ENCODE measurements at regions not wholly inside any gene's neighbourhood (a gene's known extent, or its start where the extent isn't known, plus 50 kb on each side); places are given as distances from the start of the nearest gene placed in this dataset.

DNA sequence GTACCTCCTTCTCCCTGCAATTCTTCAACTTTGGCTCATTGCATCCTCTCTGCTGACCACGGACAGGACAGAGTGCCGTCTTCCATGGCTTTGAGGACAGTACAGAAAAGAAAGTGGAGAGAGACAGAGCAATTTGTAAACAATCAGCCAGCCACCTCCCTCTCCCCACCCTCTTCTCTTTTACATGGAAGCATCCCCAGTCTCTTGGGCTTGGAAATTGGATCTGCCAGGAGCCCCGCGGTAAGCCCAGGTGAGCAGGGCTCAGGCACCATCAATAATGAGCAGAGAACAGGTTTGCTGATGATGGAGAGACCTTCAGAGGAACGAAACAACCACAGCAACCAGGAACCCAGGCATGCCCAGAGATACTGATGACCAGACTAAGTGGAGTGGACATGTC is 194.9 kb upstream of the TNRC6C start:
- H3K9me3 ChIP-seq (ENCODE audit: insufficient read depth, low read length): no peaks in the 10 kb centered on the region
- no peaks in the 10 kb centered on the region for H4K20me1 ChIP-seq (ENCODE audit: low read depth, low read length)
- no peak overlapping the region for H3K4me2 ChIP-seq (ENCODE audit: low read depth, low read length, poor library complexity, severe bottlenecking)
- H3K27ac ChIP-seq (ENCODE audit: low read depth, low read length): no peak overlapping the region
- H3K79me2 ChIP-seq (ENCODE audit: insufficient read depth, low read length): no peaks in the 10 kb centered on the region
- TF ChIP-seq EZH2phosphoT487 (conservative IDR thresholded peaks at IDR 0.05; ENCODE audit: low read length): no peak
- TF ChIP-seq, protein P1, sequence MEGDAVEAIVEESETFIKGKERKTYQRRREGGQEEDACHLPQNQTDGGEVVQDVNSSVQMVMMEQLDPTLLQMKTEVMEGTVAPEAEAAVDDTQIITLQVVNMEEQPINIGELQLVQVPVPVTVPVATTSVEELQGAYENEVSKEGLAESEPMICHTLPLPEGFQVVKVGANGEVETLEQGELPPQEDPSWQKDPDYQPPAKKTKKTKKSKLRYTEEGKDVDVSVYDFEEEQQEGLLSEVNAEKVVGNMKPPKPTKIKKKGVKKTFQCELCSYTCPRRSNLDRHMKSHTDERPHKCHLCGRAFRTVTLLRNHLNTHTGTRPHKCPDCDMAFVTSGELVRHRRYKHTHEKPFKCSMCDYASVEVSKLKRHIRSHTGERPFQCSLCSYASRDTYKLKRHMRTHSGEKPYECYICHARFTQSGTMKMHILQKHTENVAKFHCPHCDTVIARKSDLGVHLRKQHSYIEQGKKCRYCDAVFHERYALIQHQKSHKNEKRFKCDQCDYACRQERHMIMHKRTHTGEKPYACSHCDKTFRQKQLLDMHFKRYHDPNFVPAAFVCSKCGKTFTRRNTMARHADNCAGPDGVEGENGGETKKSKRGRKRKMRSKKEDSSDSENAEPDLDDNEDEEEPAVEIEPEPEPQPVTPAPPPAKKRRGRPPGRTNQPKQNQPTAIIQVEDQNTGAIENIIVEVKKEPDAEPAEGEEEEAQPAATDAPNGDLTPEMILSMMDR (IDR thresholded peaks at IDR 0.05; ENCODE audit: insufficient read depth, low read length, poor library complexity, severe bottlenecking): no peak
- H2AFZ ChIP-seq (ENCODE audit: low read depth, low read length, severe bottlenecking): no peak overlapping the region
- H3K9me2 ChIP-seq (replicated peaks; ENCODE audit: insufficient read depth, low read length): no peaks in the 10 kb centered on the region
- H3K4me3 ChIP-seq (ENCODE audit: insufficient read depth, low read length, poor library complexity, severe bottlenecking): no peak overlapping the region
- no peak overlapping the region for H3K9ac ChIP-seq (ENCODE audit: low read length)
- no peaks in the 10 kb centered on the region for H3K36me3 ChIP-seq (ENCODE audit: low read length)
- no peaks in the 10 kb centered on the region for H3K27me3 ChIP-seq (ENCODE audit: low read length)
- no peaks in the 10 kb centered on the region for H3F3A ChIP-seq (ENCODE audit: insufficient read depth)

DNA sequence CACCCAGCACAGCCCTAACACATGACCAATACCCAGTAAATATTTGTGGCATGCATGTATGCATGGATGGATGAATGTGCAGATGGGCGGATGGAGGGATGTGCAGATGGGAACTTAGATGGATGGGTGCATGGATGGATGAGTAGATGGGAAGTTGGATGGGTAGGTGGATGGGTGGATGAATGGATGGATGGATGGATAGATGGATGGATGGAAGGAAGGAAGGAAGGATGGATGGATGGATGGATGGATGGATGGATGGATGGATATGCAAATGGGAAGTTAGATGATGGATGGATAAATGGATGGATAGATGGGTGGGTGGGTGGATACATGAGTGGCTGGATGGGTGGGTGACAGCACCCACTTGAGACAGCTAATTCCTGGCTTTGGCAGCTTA is 193.2 kb upstream of the TNRC6C start:
- no peak overlapping the region for H3K9ac ChIP-seq (ENCODE audit: low read length)
- no peaks in the 10 kb centered on the region for H4K20me1 ChIP-seq (ENCODE audit: low read depth, low read length)
- H3K27ac ChIP-seq (ENCODE audit: low read depth, low read length): no peak overlapping the region
- no peak overlapping the region for H2AFZ ChIP-seq (ENCODE audit: low read depth, low read length, severe bottlenecking)
- H3K27me3 ChIP-seq (ENCODE audit: low read length): no peaks in the 10 kb centered on the region
- no peaks in the 10 kb centered on the region for H3K9me3 ChIP-seq (ENCODE audit: insufficient read depth, low read length)
- no peak overlapping the region for H3K4me2 ChIP-seq (ENCODE audit: low read depth, low read length, poor library complexity, severe bottlenecking)
- no peaks in the 10 kb centered on the region for H3K79me2 ChIP-seq (ENCODE audit: insufficient read depth, low read length)
- H3K4me3 ChIP-seq (ENCODE audit: insufficient read depth, low read length, poor library complexity, severe bottlenecking): no peak overlapping the region
- H3K9me2 ChIP-seq (replicated peaks; ENCODE audit: insufficient read depth, low read length): no peaks in the 10 kb centered on the region
- no peaks in the 10 kb centered on the region for H3K36me3 ChIP-seq (ENCODE audit: low read length)
- TF ChIP-seq, protein P1 (IDR thresholded peaks at IDR 0.05; ENCODE audit: insufficient read depth, low read length, poor library complexity, severe bottlenecking): no peak
- TF ChIP-seq EZH2phosphoT487 (conservative IDR thresholded peaks at IDR 0.05; ENCODE audit: low read length): no peak
- no peaks in the 10 kb centered on the region for H3F3A ChIP-seq (ENCODE audit: insufficient read depth)

DNA sequence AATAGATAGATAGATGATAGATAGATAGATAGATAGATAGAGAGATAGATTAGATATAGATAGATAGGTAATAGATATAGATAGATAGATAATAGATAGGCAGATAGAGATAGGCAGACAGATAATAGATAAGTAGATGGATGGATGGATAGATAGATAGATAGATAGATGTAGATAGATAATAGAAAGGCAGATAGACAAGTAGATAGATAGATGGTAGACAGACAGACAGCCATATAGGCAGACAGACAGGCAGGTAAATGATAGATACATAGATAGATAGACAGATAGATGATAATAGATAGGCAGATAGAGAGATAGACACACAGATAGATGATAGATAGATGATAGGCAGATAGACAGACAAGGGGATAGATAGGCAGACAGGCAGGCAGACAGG is 191.4 kb upstream of the TNRC6C start:
- Histone ChIP-seq H3K4me3 (ENCODE audit: insufficient read depth, low read length, poor library complexity, severe bottlenecking) (no peak overlapping the region), H3K27me3 (ENCODE audit: low read length) (no peaks in the 10 kb centered on the region)

More for the DNA sequence above, 191.4 kb upstream of the TNRC6C start:
- no peak overlapping the region for H3K4me2 ChIP-seq (ENCODE audit: low read depth, low read length, poor library complexity, severe bottlenecking)
- no peak overlapping the region for H3K27ac ChIP-seq (ENCODE audit: low read depth, low read length)
- no peaks in the 10 kb centered on the region for H3K9me3 ChIP-seq (ENCODE audit: insufficient read depth, low read length)
- H4K20me1 ChIP-seq (ENCODE audit: low read depth, low read length): no peaks in the 10 kb centered on the region
- no peaks in the 10 kb centered on the region for H3F3A ChIP-seq (ENCODE audit: insufficient read depth)
- TF ChIP-seq, protein P1 (IDR thresholded peaks at IDR 0.05; ENCODE audit: insufficient read depth, low read length, poor library complexity, severe bottlenecking): no peak
- no peak for TF ChIP-seq EZH2phosphoT487 (conservative IDR thresholded peaks at IDR 0.05; ENCODE audit: low read length)
- H3K79me2 ChIP-seq (ENCODE audit: insufficient read depth, low read length): no peaks in the 10 kb centered on the region
- H3K36me3 ChIP-seq (ENCODE audit: low read length): no peaks in the 10 kb centered on the region
- no peak overlapping the region for H3K9ac ChIP-seq (ENCODE audit: low read length)
- H2AFZ ChIP-seq (ENCODE audit: low read depth, low read length, severe bottlenecking): no peak overlapping the region
- H3K9me2 ChIP-seq (replicated peaks; ENCODE audit: insufficient read depth, low read length): no peaks in the 10 kb centered on the region
